A673 (cell line): ENCODE measurements at regions not wholly inside any gene's neighbourhood (a gene's known extent, or its start where the extent isn't known, plus 50 kb on each side); places are given as distances from the start of the nearest gene placed in this dataset.

ENCODE experiments used
- EZH2 ChIP-seq: fragments of 200-600 bp; sonication (generic); IDR thresholded peaks from 2 replicates; pipeline ENCODE4 v1.6.1; 2017; ENCODE audit warnings: borderline replicate concordance, low read depth, mild to moderate bottlenecking, mixed read lengths, antibody characterized with exemption, low read length; ENCODE audit not compliant: poor library complexity, severe bottlenecking
- TF ChIP-seq, protein P1 (sequence below): fragments of 300-800, 200-600 bp; sonication (generic); conservative IDR thresholded peaks from 2 replicates; pipeline ENCODE4 v1.5.1; 2017; ENCODE audit warnings: low read depth, mild to moderate bottlenecking, antibody characterized with exemption, low read length, moderate library complexity, mixed read lengths

DNA sequence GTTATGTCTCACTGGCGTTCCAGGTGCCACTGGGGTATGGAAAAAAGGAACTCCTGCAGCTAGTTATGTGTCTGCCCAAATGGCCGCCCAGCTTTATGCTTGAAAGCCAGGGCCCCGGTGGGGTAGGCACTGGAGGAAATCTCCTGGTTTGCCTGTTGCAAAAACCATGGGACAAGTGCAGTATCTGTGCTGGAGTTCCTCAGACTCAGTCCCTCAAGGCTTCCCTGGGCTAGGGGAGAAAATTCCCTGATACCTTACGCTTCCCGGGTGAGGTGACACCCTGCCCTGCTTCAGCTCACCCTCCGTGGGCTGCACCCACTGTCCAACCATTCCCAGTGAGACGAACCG, 90.3 kb upstream of the CDK6 start:
- TF ChIP-seq, protein P1, sequence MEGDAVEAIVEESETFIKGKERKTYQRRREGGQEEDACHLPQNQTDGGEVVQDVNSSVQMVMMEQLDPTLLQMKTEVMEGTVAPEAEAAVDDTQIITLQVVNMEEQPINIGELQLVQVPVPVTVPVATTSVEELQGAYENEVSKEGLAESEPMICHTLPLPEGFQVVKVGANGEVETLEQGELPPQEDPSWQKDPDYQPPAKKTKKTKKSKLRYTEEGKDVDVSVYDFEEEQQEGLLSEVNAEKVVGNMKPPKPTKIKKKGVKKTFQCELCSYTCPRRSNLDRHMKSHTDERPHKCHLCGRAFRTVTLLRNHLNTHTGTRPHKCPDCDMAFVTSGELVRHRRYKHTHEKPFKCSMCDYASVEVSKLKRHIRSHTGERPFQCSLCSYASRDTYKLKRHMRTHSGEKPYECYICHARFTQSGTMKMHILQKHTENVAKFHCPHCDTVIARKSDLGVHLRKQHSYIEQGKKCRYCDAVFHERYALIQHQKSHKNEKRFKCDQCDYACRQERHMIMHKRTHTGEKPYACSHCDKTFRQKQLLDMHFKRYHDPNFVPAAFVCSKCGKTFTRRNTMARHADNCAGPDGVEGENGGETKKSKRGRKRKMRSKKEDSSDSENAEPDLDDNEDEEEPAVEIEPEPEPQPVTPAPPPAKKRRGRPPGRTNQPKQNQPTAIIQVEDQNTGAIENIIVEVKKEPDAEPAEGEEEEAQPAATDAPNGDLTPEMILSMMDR, result no peak
- no peak for TF ChIP-seq EZH2
